H9 (cell line): ENCODE measurements at regions not wholly inside any gene's neighbourhood (a gene's known extent, or its start where the extent isn't known, plus 50 kb on each side); places are given as distances from the start of the nearest gene placed in this dataset.

ENCODE experiments used
- DNase-seq: peaks from one replicate; pipeline ENCODE4 v3.0.0-alpha.2; 2017
- H2AFZ ChIP-seq: one replicate; pipeline ENCODE4 v1.6.1; 2013; ENCODE audit warnings: mild to moderate bottlenecking, low read length, control low read depth, moderate library complexity
- H2AK5ac ChIP-seq: 2 replicates; pipeline ENCODE4 v1.6.1; 2013; ENCODE audit warnings: low read length, control low read depth, mixed read lengths; ENCODE audit not compliant: insufficient read length
- H2BK120ac ChIP-seq: one replicate; pipeline ENCODE4 v1.6.1; 2013; ENCODE audit warnings: low read depth, mild to moderate bottlenecking, low read length, control low read depth, inconsistent platforms; ENCODE audit not compliant: poor library complexity, severe bottlenecking
- H2BK12ac ChIP-seq: 2 replicates; pipeline ENCODE4 v1.6.1; 2013; ENCODE audit warnings: low read length, control low read depth, mixed read lengths, low read depth; ENCODE audit not compliant: insufficient read length
- H2BK15ac ChIP-seq: 2 replicates; pipeline ENCODE4 v1.6.1; 2013; ENCODE audit warnings: low read depth, low read length, control low read depth
- H2BK20ac ChIP-seq: one replicate; pipeline ENCODE4 v1.6.1; 2013; ENCODE audit warnings: low read depth, mild to moderate bottlenecking, low read length, control low read depth, inconsistent platforms; ENCODE audit not compliant: poor library complexity, severe bottlenecking
- H2BK5ac ChIP-seq: 2 replicates; pipeline ENCODE4 v1.6.1; 2013; ENCODE audit warnings: low read length, control low read depth, mixed read lengths; ENCODE audit not compliant: insufficient read length
- H3K14ac ChIP-seq: 2 replicates; pipeline ENCODE4 v1.6.1; 2013; ENCODE audit warnings: low read length, control low read depth; ENCODE audit not compliant: insufficient read depth
- H3K18ac ChIP-seq: 2 replicates; pipeline ENCODE4 v1.6.1; 2013; ENCODE audit warnings: low read depth, mild to moderate bottlenecking, mixed read lengths, low read length, control low read depth; ENCODE audit not compliant: insufficient read length
- H3K23ac ChIP-seq: 2 replicates; pipeline ENCODE4 v1.6.1; 2013; ENCODE audit warnings: low read length, control low read depth, mixed read lengths, low read depth; ENCODE audit not compliant: insufficient read length
- H3K23me2 ChIP-seq: 2 replicates; pipeline ENCODE4 v1.6.1; 2013; ENCODE audit warnings: low read depth, mild to moderate bottlenecking, mixed read lengths, low read length, control low read depth; ENCODE audit not compliant: insufficient read length, poor library complexity, severe bottlenecking
- H3K27ac ChIP-seq: 2 replicates; pipeline ENCODE4 v1.5.1; 2013; ENCODE audit warnings: low read length, control low read depth, mixed read lengths, low read depth; ENCODE audit not compliant: insufficient read length
- H3K27me3 ChIP-seq: 2 replicates; pipeline ENCODE4 v1.6.1; 2013; ENCODE audit warnings: low read length, control low read depth, inconsistent platforms; ENCODE audit not compliant: insufficient read depth
- H3K4ac ChIP-seq: 2 replicates; pipeline ENCODE4 v1.6.1; 2013; ENCODE audit warnings: low read depth, mild to moderate bottlenecking, control low read depth, inconsistent platforms, low read length, moderate library complexity
- H3K4me1 ChIP-seq: 2 replicates; pipeline ENCODE4 v1.6.1; 2013; ENCODE audit warnings: low read length, control low read depth, inconsistent platforms; ENCODE audit not compliant: insufficient read depth
- H3K4me2 ChIP-seq: 2 replicates; pipeline ENCODE4 v1.6.1; 2013; ENCODE audit warnings: low read length, control low read depth, mixed read lengths; ENCODE audit not compliant: insufficient read length, insufficient read depth
- H3K56ac ChIP-seq: 2 replicates; pipeline ENCODE4 v1.6.1; 2013; ENCODE audit warnings: low read depth, mild to moderate bottlenecking, mixed read lengths, low read length, control low read depth; ENCODE audit not compliant: insufficient read length
- H3K79me1 ChIP-seq: 2 replicates; pipeline ENCODE4 v1.6.1; 2013; ENCODE audit warnings: low read depth, mild to moderate bottlenecking, moderate library complexity, low read length, control low read depth, inconsistent platforms; ENCODE audit not compliant: insufficient read depth, poor library complexity, severe bottlenecking
- H3K79me2 ChIP-seq: 2 replicates; pipeline ENCODE4 v1.6.1; 2013; ENCODE audit warnings: low read length, control low read depth, inconsistent platforms; ENCODE audit not compliant: insufficient read depth
- H3K9ac ChIP-seq: 2 replicates; pipeline ENCODE4 v1.6.1; 2013; ENCODE audit warnings: low read length, control low read depth, mixed read lengths; ENCODE audit not compliant: insufficient read length; ENCODE audit errors: extremely low read depth
- H3K9me3 ChIP-seq: one replicate; pipeline ENCODE4 v1.6.1; 2013; ENCODE audit warnings: low read depth, low read length, inconsistent platforms; ENCODE audit not compliant: control insufficient read depth
- H3T11ph ChIP-seq: one replicate; pipeline ENCODE4 v1.6.1; 2013; ENCODE audit warnings: mild to moderate bottlenecking, low read length, control low read depth, inconsistent platforms
- H4K20me1 ChIP-seq: one replicate; pipeline ENCODE4 v1.6.1; 2013; ENCODE audit not compliant: control insufficient read depth, insufficient read length, insufficient read depth
- H4K5ac ChIP-seq: 2 replicates; pipeline ENCODE4 v1.6.1; 2013; ENCODE audit warnings: low read depth, mild to moderate bottlenecking, mixed read lengths, low read length, control low read depth; ENCODE audit not compliant: insufficient read length
- H4K8ac ChIP-seq: replicated peaks from 2 replicates; pipeline ENCODE4 v1.6.1; 2013; ENCODE audit warnings: low read length, control low read depth, mixed read lengths, low read depth; ENCODE audit not compliant: insufficient read length
- H4K91ac ChIP-seq: 2 replicates; pipeline ENCODE4 v1.6.1; 2013; ENCODE audit warnings: low read depth, mild to moderate bottlenecking, moderate library complexity, mixed read lengths, low read length, control low read depth; ENCODE audit not compliant: insufficient read length
- H3K27ac Mint-ChIP-seq, 3 experiments: 2 replicates in 2 of 3; 3 replicates in 1 of 3; pipeline ENCODE4 v1.8.0; 2020 to 2021; ENCODE audit warnings: mixed read lengths in 3 of 3, mild to moderate bottlenecking in 1 of 3, moderate library complexity in 1 of 3
- H3K27me3 Mint-ChIP-seq: 2 replicates; pipeline ENCODE4 v1.8.0; 2021; ENCODE audit warnings: low read depth, mild to moderate bottlenecking, moderate library complexity, mixed read lengths
- H3K36me3 Mint-ChIP-seq, 3 experiments: 2 replicates in 2 of 3; 3 replicates in 1 of 3; pipeline ENCODE4 v1.8.0; 2020 to 2021; ENCODE audit warnings: low read depth in 3 of 3, mixed read lengths in 3 of 3; ENCODE audit not compliant: insufficient read depth in 1 of 3
- H3K4me1 Mint-ChIP-seq, 2 experiments: 2 replicates each; pipeline ENCODE4 v1.8.0; 2020; ENCODE audit warnings: mixed read lengths in 2 of 2
- H3K4me3 Mint-ChIP-seq, 2 experiments: 2 replicates in 1 of 2; 3 replicates in 1 of 2; pipeline ENCODE4 v1.8.0; 2020 to 2021; ENCODE audit warnings: mild to moderate bottlenecking in 2 of 2, mixed read lengths in 2 of 2, moderate library complexity in 1 of 2
- H3K9me3 Mint-ChIP-seq, 2 experiments: 2 replicates in 1 of 2; 3 replicates in 1 of 2; pipeline ENCODE4 v1.8.0; 2020; ENCODE audit warnings: mild to moderate bottlenecking in 2 of 2, mixed read lengths in 2 of 2, moderate library complexity in 1 of 2
- WGBS: extraction: QIAGEN DNeasy Blood & Tissue Kit; methylation state at CpG from one replicate; pipeline ENCODE4 v1.1.7; 2013; ENCODE audit warnings: missing lambda C conversion rate, low lambda C conversion rate, mixed read lengths; ENCODE audit not compliant: insufficient read length; ENCODE audit errors: extremely low coverage; 5-methylcytosine and 5-hydroxymethylcytosine counted together
- TF ChIP-seq, protein P1 (sequence below): fragments of 200-600 bp; sonication (generic); conservative IDR thresholded peaks from 3 replicates; pipeline ENCODE4 v1.8.0; 2021; ENCODE audit warnings: antibody characterized with exemption, mild to moderate bottlenecking

DNA sequence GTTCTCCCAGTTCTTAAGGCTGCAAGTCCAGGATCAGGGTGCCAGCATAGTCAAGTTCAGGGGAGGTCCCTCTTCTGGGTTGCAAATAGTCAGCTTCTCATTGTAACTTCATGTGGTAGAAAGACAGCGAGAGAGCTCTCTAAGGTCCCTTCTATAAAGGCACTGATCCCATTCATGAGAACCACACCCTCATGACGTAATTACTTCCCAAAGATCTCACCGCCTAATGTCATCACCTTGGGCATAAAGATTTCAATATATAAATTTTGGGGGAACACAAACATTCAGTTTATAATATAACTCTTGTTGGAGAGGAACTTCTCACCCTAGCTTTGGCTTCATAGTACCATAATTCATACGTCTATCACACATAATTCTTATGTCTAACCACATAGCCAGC is 203.9 kb upstream of the VLDLR start:
- no peak overlapping the region for H2AK5ac ChIP-seq
- no peak overlapping the region for H3K27ac Mint-ChIP-seq
- whole genome bisulfite sequencing, result no CpG with 5 or more reads among the region's 4 CpGs
- no peaks in the 10 kb centered on the region for H3K79me1 ChIP-seq
- no peak overlapping the region for H3K27ac ChIP-seq
- no peaks in the 10 kb centered on the region for H3K27me3 ChIP-seq
- H4K8ac ChIP-seq, result no peak overlapping the region
- H3K14ac ChIP-seq, result no peak overlapping the region
- no peak overlapping the region for H2AFZ ChIP-seq
- H3K9me3 ChIP-seq, result no peaks in the 10 kb centered on the region
- no peak overlapping the region for H3K9ac ChIP-seq
- H4K91ac ChIP-seq, result no peak overlapping the region
- peaks cover 14% of the 10 kb centered on the region for H3K4me1 ChIP-seq
- H3K79me2 ChIP-seq, result no peaks in the 10 kb centered on the region
- no peak overlapping the region for H2BK15ac ChIP-seq
- H3K4me3 Mint-ChIP-seq, result no peak overlapping the region
- H2BK5ac ChIP-seq, result no peak overlapping the region
- H3K56ac ChIP-seq, result no peak overlapping the region
- no peaks in the 10 kb centered on the region for H3K23me2 ChIP-seq
- no peaks in the 10 kb centered on the region for H4K20me1 ChIP-seq
- DNase-seq, result no peak
- no peak overlapping the region for H2BK12ac ChIP-seq
- peaks cover 43 to 47% of the 10 kb centered on the region in 2 experiments for H3K4me1 Mint-ChIP-seq
- no peak overlapping the region for H3K4me2 ChIP-seq
- H3K4ac ChIP-seq, result no peak overlapping the region
- TF ChIP-seq, protein P1, sequence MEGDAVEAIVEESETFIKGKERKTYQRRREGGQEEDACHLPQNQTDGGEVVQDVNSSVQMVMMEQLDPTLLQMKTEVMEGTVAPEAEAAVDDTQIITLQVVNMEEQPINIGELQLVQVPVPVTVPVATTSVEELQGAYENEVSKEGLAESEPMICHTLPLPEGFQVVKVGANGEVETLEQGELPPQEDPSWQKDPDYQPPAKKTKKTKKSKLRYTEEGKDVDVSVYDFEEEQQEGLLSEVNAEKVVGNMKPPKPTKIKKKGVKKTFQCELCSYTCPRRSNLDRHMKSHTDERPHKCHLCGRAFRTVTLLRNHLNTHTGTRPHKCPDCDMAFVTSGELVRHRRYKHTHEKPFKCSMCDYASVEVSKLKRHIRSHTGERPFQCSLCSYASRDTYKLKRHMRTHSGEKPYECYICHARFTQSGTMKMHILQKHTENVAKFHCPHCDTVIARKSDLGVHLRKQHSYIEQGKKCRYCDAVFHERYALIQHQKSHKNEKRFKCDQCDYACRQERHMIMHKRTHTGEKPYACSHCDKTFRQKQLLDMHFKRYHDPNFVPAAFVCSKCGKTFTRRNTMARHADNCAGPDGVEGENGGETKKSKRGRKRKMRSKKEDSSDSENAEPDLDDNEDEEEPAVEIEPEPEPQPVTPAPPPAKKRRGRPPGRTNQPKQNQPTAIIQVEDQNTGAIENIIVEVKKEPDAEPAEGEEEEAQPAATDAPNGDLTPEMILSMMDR, result no peak
- no peak overlapping the region for H3K18ac ChIP-seq
- H3K9me3 Mint-ChIP-seq, result no peaks in the 10 kb centered on the region
- H3T11ph ChIP-seq, result no peak overlapping the region
- no peak overlapping the region for H3K23ac ChIP-seq
- H4K5ac ChIP-seq, result no peak overlapping the region
- no peak overlapping the region for H2BK20ac ChIP-seq
- H3K27me3 Mint-ChIP-seq, result no peaks in the 10 kb centered on the region
- H3K36me3 Mint-ChIP-seq, result peaks cover 0 to 7% (median 0%) of the 10 kb centered on the region in 3 experiments; a peak in 2 of 7 replicates
- no peak overlapping the region for H2BK120ac ChIP-seq
